HepG2 (cell line): ENCODE measurements at regions not wholly inside any gene's neighbourhood (a gene's known extent, or its start where the extent isn't known, plus 50 kb on each side); places are given as distances from the start of the nearest gene placed in this dataset.

Source experiments
- ATAC-seq: fragments of 200-7000 bp; cut with Tn5 transposase; 3 replicates; pipeline ENCODE4 v1.9.1; 2020; ENCODE audit warnings: mild to moderate bottlenecking, moderate library complexity
- BruUV-seq: library from RNA; stranded (reverse); fragments of 400-500 nt; replicated peaks from 2 replicates; lab custom pipeline; 2021; lab: Mats Ljungman, UMichigan
- CTCF ChIA-PET: fragments of 300-600 bp; formaldehyde crosslinking; extraction: SDS; loops from one replicate; lab custom pipeline; 2021; ENCODE audit warnings: low total read pairs, inconsistent platforms, low intra/inter-chr PET ratio; lab: Yijun Ruan, JAX
- POLR2A ChIA-PET: fragments of 350-600 bp; sonication (Branson Sonifier 250); formaldehyde crosslinking; loops from one replicate; lab custom pipeline; 2020; ENCODE audit warnings: antibody characterized with exemption, inconsistent platforms; lab: Yijun Ruan, JAX
- DNase-seq: peaks from one replicate; pipeline ENCODE4 v3.0.0-alpha.2; 2015; ENCODE audit warnings: low spot score
- FAIRE-seq: peaks from 3 replicates; lab custom pipeline; 2011; peaks lifted over from hg19 to GRCh38; lab: Jason Lieb, UNC
- H2AFZ ChIP-seq: one replicate; pipeline ENCODE4 v1.6.1; 2011; ENCODE audit warnings: low read length, inconsistent platforms
- H3K27ac ChIP-seq: fragments of 300-600 bp; 3 replicates; pipeline ENCODE4 v1.8.0; 2011; ENCODE audit warnings: mixed run types, mild to moderate bottlenecking, mixed read lengths, low read length, inconsistent platforms; ENCODE audit not compliant: insufficient read depth; ENCODE audit errors: extremely low read length
- H3K27me3 ChIP-seq, 2 experiments: fragments of 200-600 bp in 1 of 2; 2 replicates in 1 of 2; 3 replicates in 1 of 2; pipeline versions ENCODE4 v1.6.0 to v1.8.0; 2011; ENCODE audit warnings: low read length in 2 of 2, mild to moderate bottlenecking in 2 of 2, moderate library complexity in 2 of 2, inconsistent platforms in 1 of 2; ENCODE audit not compliant: insufficient read depth in 2 of 2, control insufficient read depth in 1 of 2
- H3K36me3 ChIP-seq, 2 experiments: fragments of 200-600 bp in 1 of 2; replicated peaks in 1 of 2; 2 replicates in 1 of 2; 3 replicates in 1 of 2; pipeline versions ENCODE4 v1.5.1 to v1.8.0; 2011; ENCODE audit warnings: low read length in 2 of 2, inconsistent platforms in 1 of 2; ENCODE audit not compliant: insufficient read depth in 2 of 2, control insufficient read depth in 1 of 2
- H3K4me1 ChIP-seq: 2 replicates; pipeline ENCODE4 v1.5.1; 2012; ENCODE audit warnings: low read length, inconsistent platforms; ENCODE audit not compliant: insufficient read depth
- H3K4me2 ChIP-seq: 2 replicates; pipeline ENCODE4 v1.6.0; 2011; ENCODE audit warnings: low read depth, low read length, inconsistent platforms
- H3K4me3 ChIP-seq, 3 experiments: fragments of 200-600 bp in 1 of 3; sonication (generic), shearing (Covaris generic) in 1 of 3; replicated peaks in 1 of 3; 2 replicates each; pipeline ENCODE4 v1.5.1; 2011 to 2016; ENCODE audit warnings: low read length in 3 of 3, inconsistent platforms in 2 of 3, low read depth in 2 of 3, mild to moderate bottlenecking in 2 of 3, control low read depth in 1 of 3, mixed read lengths in 1 of 3; ENCODE audit not compliant: insufficient read depth in 1 of 3
- H3K79me2 ChIP-seq: one replicate; pipeline ENCODE4 v1.6.1; 2011; ENCODE audit warnings: low read length, inconsistent platforms; ENCODE audit not compliant: insufficient read depth
- H3K9ac ChIP-seq: 2 replicates; pipeline ENCODE4 v1.6.0; 2011; ENCODE audit warnings: mild to moderate bottlenecking, low read depth, low read length, inconsistent platforms; ENCODE audit not compliant: insufficient read depth
- H3K9me3 ChIP-seq: 2 replicates; pipeline ENCODE4 v1.5.1; 2012; ENCODE audit warnings: mild to moderate bottlenecking, low read length
- H4K20me1 ChIP-seq: 2 replicates; pipeline ENCODE4 v1.6.0; 2011; ENCODE audit warnings: inconsistent platforms, mild to moderate bottlenecking, low read length, moderate library complexity; ENCODE audit not compliant: insufficient read depth
- CREB3 ChIP-seq: sonication (generic); formaldehyde crosslinking; IDR thresholded peaks from 2 replicates; pipeline ENCODE4 v1.5.0; 2020; ENCODE audit warnings: missing genetic modification reagents
- ZNF234 ChIP-seq: sonication (generic); formaldehyde crosslinking; conservative IDR thresholded peaks from 2 replicates; pipeline ENCODE4 v1.5.1; 2020; ENCODE audit warnings: mild to moderate bottlenecking, missing genetic modification reagents
- ZNF317 ChIP-seq: sonication (generic); formaldehyde crosslinking; IDR thresholded peaks from 2 replicates; pipeline ENCODE4 v1.5.0; 2020; ENCODE audit warnings: mild to moderate bottlenecking, missing genetic modification reagents
- ZNF530 ChIP-seq: sonication (generic); formaldehyde crosslinking; IDR thresholded peaks from 2 replicates; pipeline ENCODE4 v1.5.0; 2020; ENCODE audit warnings: low read depth, mild to moderate bottlenecking, missing genetic modification reagents
- ZNF652 ChIP-seq: IDR thresholded peaks from 2 replicates; pipeline ENCODE4 v1.6.1; 2016; ENCODE audit warnings: low read depth, borderline replicate concordance
- ZNF782 ChIP-seq: sonication (generic); formaldehyde crosslinking; IDR thresholded peaks from 2 replicates; pipeline ENCODE4 v1.4.0; 2020; ENCODE audit warnings: missing genetic modification reagents, mild to moderate bottlenecking, borderline replicate concordance
- ZSCAN29 ChIP-seq: sonication (generic); formaldehyde crosslinking; conservative IDR thresholded peaks from 2 replicates; pipeline ENCODE4 v1.4.0; 2020; ENCODE audit warnings: mild to moderate bottlenecking, missing genetic modification reagents
- WGBS: methylation state at CpG from one replicate; pipeline ENCODE4 v1.1.6; 2017; ENCODE audit warnings: low lambda C conversion rate; 5-methylcytosine and 5-hydroxymethylcytosine counted together
- in situ Hi-C: cut with HindIII; loops from 2 replicates; pipeline ENCODE4 v1.10.0; 2017; ENCODE audit warnings: low pct_unique_long_range_greater_than_20kb; ENCODE audit not compliant: extremely low pct_ligation_motif_present
- intact Hi-C: fragments of 100-400 bp; cut with micrococcal nuclease; formaldehyde crosslinking; loops from one replicate; pipeline ENCODE4 v1.10.0; 2022; ENCODE audit not compliant: unreplicated experiment
- TF ChIP-seq, protein P1 (sequence below): sonication (generic); formaldehyde crosslinking; IDR thresholded peaks from 2 replicates; pipeline ENCODE4 v1.8.1; 2022; ENCODE audit warnings: mild to moderate bottlenecking, missing genetic modification reagents

- FAIRE-seq: no peak
- in situ Hi-C loops (no loop called here), intact Hi-C loops (no loop called here)
- Histone ChIP-seq H3K9ac (no peak overlapping the region), H3K79me2 (no peaks in the 10 kb centered on the region), H3K27ac (no peak overlapping the region), H3K4me3 (no peak overlapping the region), H2AFZ (no peak overlapping the region), H3K27me3 (no peaks in the 10 kb centered on the region)
- DNase-seq: no peak
- ATAC-seq: no peak
- no peak for TF ChIP-seq ZNF652 (CRISPR knock-in tag)
- TF ChIP-seq ZNF530 (CRISPR knock-in tag): no peak
- TF ChIP-seq ZNF234 (CRISPR knock-in tag): no peak
- TF ChIP-seq CREB3 (CRISPR knock-in tag): no peak
- TF ChIP-seq, protein P1, sequence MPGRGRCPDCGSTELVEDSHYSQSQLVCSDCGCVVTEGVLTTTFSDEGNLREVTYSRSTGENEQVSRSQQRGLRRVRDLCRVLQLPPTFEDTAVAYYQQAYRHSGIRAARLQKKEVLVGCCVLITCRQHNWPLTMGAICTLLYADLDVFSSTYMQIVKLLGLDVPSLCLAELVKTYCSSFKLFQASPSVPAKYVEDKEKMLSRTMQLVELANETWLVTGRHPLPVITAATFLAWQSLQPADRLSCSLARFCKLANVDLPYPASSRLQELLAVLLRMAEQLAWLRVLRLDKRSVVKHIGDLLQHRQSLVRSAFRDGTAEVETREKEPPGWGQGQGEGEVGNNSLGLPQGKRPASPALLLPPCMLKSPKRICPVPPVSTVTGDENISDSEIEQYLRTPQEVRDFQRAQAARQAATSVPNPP (CRISPR knock-in tag): no peak
- TF ChIP-seq, all 625 proteins: peak for 0
- BruUV-seq: no TSS peak
- ChIA-PET CTCF (no interaction called here), POLR2A (no interaction called here)
- Histone ChIP-seq H3K4me1 (no peaks in the 10 kb centered on the region), H3K9me3 (no peaks in the 10 kb centered on the region; the same call in 1 of the 2 replicates), H4K20me1 (no peaks in the 10 kb centered on the region), H3K36me3 (no peaks in the 10 kb centered on the region), H3K4me2 (no peak overlapping the region)
These were observed 307.1 kb downstream of the ANKRD7 start for GRCh38 chr7:118531566-118531965.

GRCh38 chr7:118559207-118559606 lies 334.7 kb downstream of the ANKRD7 start:
- no peak for FAIRE-seq
- BruUV-seq: no TSS peak
- 0% methylated on average over 1 of the region's 1 CpG for WGBS
- Histone ChIP-seq H3K79me2 (no peaks in the 10 kb centered on the region), H3K36me3 (no peaks in the 10 kb centered on the region), H4K20me1 (no peaks in the 10 kb centered on the region), H3K9me3 (peaks cover 56% of the 10 kb centered on the region), H2AFZ (no peak overlapping the region), H3K4me2 (no peak overlapping the region), H3K27me3 (no peaks in the 10 kb centered on the region), H3K27ac (no peak overlapping the region), H3K9ac (no peak overlapping the region), H3K4me3 (no peak overlapping the region)
- intact Hi-C loops: no loop called here
- ATAC-seq: no peak
- CTCF ChIA-PET: no interaction called here
- DNase-seq: no peak
- TF ChIP-seq ZNF317 (CRISPR knock-in tag) (peak; percentile 93), ZSCAN29 (CRISPR knock-in tag) (no peak), ZNF782 (CRISPR knock-in tag) (no peak)
- TF ChIP-seq, all 625 proteins: peak for 1
- no peaks in the 10 kb centered on the region for H3K4me1 ChIP-seq
- POLR2A ChIA-PET: no interaction called here
- in situ Hi-C loops: no loop called here
